H9 (cell line): ENCODE measurements at regions not wholly inside any gene's neighbourhood (a gene's known extent, or its start where the extent isn't known, plus 50 kb on each side); places are given as distances from the start of the nearest gene placed in this dataset.

Experiments
- DNase-seq: peaks from one replicate; pipeline ENCODE4 v3.0.0-alpha.2; 2017
- H2AFZ ChIP-seq: one replicate; pipeline ENCODE4 v1.6.1; 2013; ENCODE audit warnings: mild to moderate bottlenecking, low read length, control low read depth, moderate library complexity
- H2AK5ac ChIP-seq: 2 replicates; pipeline ENCODE4 v1.6.1; 2013; ENCODE audit warnings: low read length, control low read depth, mixed read lengths; ENCODE audit not compliant: insufficient read length
- H2BK120ac ChIP-seq: one replicate; pipeline ENCODE4 v1.6.1; 2013; ENCODE audit warnings: low read depth, mild to moderate bottlenecking, low read length, control low read depth, inconsistent platforms; ENCODE audit not compliant: poor library complexity, severe bottlenecking
- H2BK12ac ChIP-seq: 2 replicates; pipeline ENCODE4 v1.6.1; 2013; ENCODE audit warnings: low read length, control low read depth, mixed read lengths, low read depth; ENCODE audit not compliant: insufficient read length
- H2BK15ac ChIP-seq: 2 replicates; pipeline ENCODE4 v1.6.1; 2013; ENCODE audit warnings: low read depth, low read length, control low read depth
- H2BK20ac ChIP-seq: one replicate; pipeline ENCODE4 v1.6.1; 2013; ENCODE audit warnings: low read depth, mild to moderate bottlenecking, low read length, control low read depth, inconsistent platforms; ENCODE audit not compliant: poor library complexity, severe bottlenecking
- H2BK5ac ChIP-seq: 2 replicates; pipeline ENCODE4 v1.6.1; 2013; ENCODE audit warnings: low read length, control low read depth, mixed read lengths; ENCODE audit not compliant: insufficient read length
- H3K14ac ChIP-seq: 2 replicates; pipeline ENCODE4 v1.6.1; 2013; ENCODE audit warnings: low read length, control low read depth; ENCODE audit not compliant: insufficient read depth
- H3K18ac ChIP-seq: 2 replicates; pipeline ENCODE4 v1.6.1; 2013; ENCODE audit warnings: low read depth, mild to moderate bottlenecking, mixed read lengths, low read length, control low read depth; ENCODE audit not compliant: insufficient read length
- H3K23ac ChIP-seq: 2 replicates; pipeline ENCODE4 v1.6.1; 2013; ENCODE audit warnings: low read length, control low read depth, mixed read lengths, low read depth; ENCODE audit not compliant: insufficient read length
- H3K23me2 ChIP-seq: 2 replicates; pipeline ENCODE4 v1.6.1; 2013; ENCODE audit warnings: low read depth, mild to moderate bottlenecking, mixed read lengths, low read length, control low read depth; ENCODE audit not compliant: insufficient read length, poor library complexity, severe bottlenecking
- H3K27ac ChIP-seq: 2 replicates; pipeline ENCODE4 v1.5.1; 2013; ENCODE audit warnings: low read length, control low read depth, mixed read lengths, low read depth; ENCODE audit not compliant: insufficient read length
- H3K27me3 ChIP-seq: 2 replicates; pipeline ENCODE4 v1.6.1; 2013; ENCODE audit warnings: low read length, control low read depth, inconsistent platforms; ENCODE audit not compliant: insufficient read depth
- H3K4ac ChIP-seq: 2 replicates; pipeline ENCODE4 v1.6.1; 2013; ENCODE audit warnings: low read depth, mild to moderate bottlenecking, control low read depth, inconsistent platforms, low read length, moderate library complexity
- H3K4me1 ChIP-seq: 2 replicates; pipeline ENCODE4 v1.6.1; 2013; ENCODE audit warnings: low read length, control low read depth, inconsistent platforms; ENCODE audit not compliant: insufficient read depth
- H3K4me2 ChIP-seq: 2 replicates; pipeline ENCODE4 v1.6.1; 2013; ENCODE audit warnings: low read length, control low read depth, mixed read lengths; ENCODE audit not compliant: insufficient read length, insufficient read depth
- H3K56ac ChIP-seq: 2 replicates; pipeline ENCODE4 v1.6.1; 2013; ENCODE audit warnings: low read depth, mild to moderate bottlenecking, mixed read lengths, low read length, control low read depth; ENCODE audit not compliant: insufficient read length
- H3K79me1 ChIP-seq: 2 replicates; pipeline ENCODE4 v1.6.1; 2013; ENCODE audit warnings: low read depth, mild to moderate bottlenecking, moderate library complexity, low read length, control low read depth, inconsistent platforms; ENCODE audit not compliant: insufficient read depth, poor library complexity, severe bottlenecking
- H3K79me2 ChIP-seq: 2 replicates; pipeline ENCODE4 v1.6.1; 2013; ENCODE audit warnings: low read length, control low read depth, inconsistent platforms; ENCODE audit not compliant: insufficient read depth
- H3K9ac ChIP-seq: 2 replicates; pipeline ENCODE4 v1.6.1; 2013; ENCODE audit warnings: low read length, control low read depth, mixed read lengths; ENCODE audit not compliant: insufficient read length; ENCODE audit errors: extremely low read depth
- H3K9me3 ChIP-seq: one replicate; pipeline ENCODE4 v1.6.1; 2013; ENCODE audit warnings: low read depth, low read length, inconsistent platforms; ENCODE audit not compliant: control insufficient read depth
- H3T11ph ChIP-seq: one replicate; pipeline ENCODE4 v1.6.1; 2013; ENCODE audit warnings: mild to moderate bottlenecking, low read length, control low read depth, inconsistent platforms
- H4K20me1 ChIP-seq: one replicate; pipeline ENCODE4 v1.6.1; 2013; ENCODE audit not compliant: control insufficient read depth, insufficient read length, insufficient read depth
- H4K5ac ChIP-seq: 2 replicates; pipeline ENCODE4 v1.6.1; 2013; ENCODE audit warnings: low read depth, mild to moderate bottlenecking, mixed read lengths, low read length, control low read depth; ENCODE audit not compliant: insufficient read length
- H4K8ac ChIP-seq: replicated peaks from 2 replicates; pipeline ENCODE4 v1.6.1; 2013; ENCODE audit warnings: low read length, control low read depth, mixed read lengths, low read depth; ENCODE audit not compliant: insufficient read length
- H4K91ac ChIP-seq: 2 replicates; pipeline ENCODE4 v1.6.1; 2013; ENCODE audit warnings: low read depth, mild to moderate bottlenecking, moderate library complexity, mixed read lengths, low read length, control low read depth; ENCODE audit not compliant: insufficient read length
- H3K27ac Mint-ChIP-seq, 3 experiments: 2 replicates in 2 of 3; 3 replicates in 1 of 3; pipeline ENCODE4 v1.8.0; 2020 to 2021; ENCODE audit warnings: mixed read lengths in 3 of 3, mild to moderate bottlenecking in 1 of 3, moderate library complexity in 1 of 3
- H3K27me3 Mint-ChIP-seq: 2 replicates; pipeline ENCODE4 v1.8.0; 2021; ENCODE audit warnings: low read depth, mild to moderate bottlenecking, moderate library complexity, mixed read lengths
- H3K36me3 Mint-ChIP-seq, 3 experiments: 2 replicates in 2 of 3; 3 replicates in 1 of 3; pipeline ENCODE4 v1.8.0; 2020 to 2021; ENCODE audit warnings: low read depth in 3 of 3, mixed read lengths in 3 of 3; ENCODE audit not compliant: insufficient read depth in 1 of 3
- H3K4me1 Mint-ChIP-seq, 2 experiments: 2 replicates each; pipeline ENCODE4 v1.8.0; 2020; ENCODE audit warnings: mixed read lengths in 2 of 2
- H3K4me3 Mint-ChIP-seq, 2 experiments: 2 replicates in 1 of 2; 3 replicates in 1 of 2; pipeline ENCODE4 v1.8.0; 2020 to 2021; ENCODE audit warnings: mild to moderate bottlenecking in 2 of 2, mixed read lengths in 2 of 2, moderate library complexity in 1 of 2
- H3K9me3 Mint-ChIP-seq, 2 experiments: 2 replicates in 1 of 2; 3 replicates in 1 of 2; pipeline ENCODE4 v1.8.0; 2020; ENCODE audit warnings: mild to moderate bottlenecking in 2 of 2, mixed read lengths in 2 of 2, moderate library complexity in 1 of 2
- WGBS: extraction: QIAGEN DNeasy Blood & Tissue Kit; methylation state at CpG from one replicate; pipeline ENCODE4 v1.1.7; 2013; ENCODE audit warnings: missing lambda C conversion rate, low lambda C conversion rate, mixed read lengths; ENCODE audit not compliant: insufficient read length; ENCODE audit errors: extremely low coverage; 5-methylcytosine and 5-hydroxymethylcytosine counted together
- TF ChIP-seq, protein P1 (sequence below): fragments of 200-600 bp; sonication (generic); conservative IDR thresholded peaks from 3 replicates; pipeline ENCODE4 v1.8.0; 2021; ENCODE audit warnings: antibody characterized with exemption, mild to moderate bottlenecking

DNA sequence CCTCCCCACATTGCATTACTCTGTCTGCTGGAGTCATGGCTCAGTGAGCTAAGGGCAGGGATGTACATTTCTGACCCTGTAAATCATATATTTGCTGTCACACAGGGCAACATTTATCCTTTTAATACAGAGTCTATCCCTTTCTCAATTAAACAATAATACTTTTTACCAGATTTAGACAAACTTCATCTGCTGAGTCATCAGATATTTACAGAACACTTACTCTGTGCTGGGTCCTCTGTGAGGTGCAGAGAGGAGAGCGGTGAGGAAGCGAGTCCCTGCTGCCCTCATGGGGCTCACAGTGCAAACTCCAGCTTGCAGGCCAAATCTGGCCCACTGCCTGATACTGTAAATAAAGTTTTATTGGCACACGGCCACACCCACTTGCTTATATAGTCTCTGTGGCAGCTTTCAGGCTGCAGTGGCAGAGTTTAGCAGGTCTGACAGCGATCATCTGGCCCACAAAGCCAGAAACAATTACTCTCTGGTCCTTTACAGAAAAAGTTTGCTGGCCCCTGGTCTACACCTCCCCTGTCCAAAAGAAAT is 144.5 kb downstream of the CDH26 start:
- peaks cover 9 to 10% of the 10 kb centered on the region in 2 experiments for H3K9me3 Mint-ChIP-seq
- no peak overlapping the region for H3K23ac ChIP-seq
- H2BK12ac ChIP-seq, result no peak overlapping the region
- no peak overlapping the region for H2BK120ac ChIP-seq
- no peak overlapping the region for H3K18ac ChIP-seq
- peaks cover 15 to 31% of the 10 kb centered on the region in 2 experiments for H3K4me1 Mint-ChIP-seq
- H2AK5ac ChIP-seq, result no peak overlapping the region
- no peak overlapping the region for H3K14ac ChIP-seq
- no peak overlapping the region for H3T11ph ChIP-seq
- TF ChIP-seq, protein P1, sequence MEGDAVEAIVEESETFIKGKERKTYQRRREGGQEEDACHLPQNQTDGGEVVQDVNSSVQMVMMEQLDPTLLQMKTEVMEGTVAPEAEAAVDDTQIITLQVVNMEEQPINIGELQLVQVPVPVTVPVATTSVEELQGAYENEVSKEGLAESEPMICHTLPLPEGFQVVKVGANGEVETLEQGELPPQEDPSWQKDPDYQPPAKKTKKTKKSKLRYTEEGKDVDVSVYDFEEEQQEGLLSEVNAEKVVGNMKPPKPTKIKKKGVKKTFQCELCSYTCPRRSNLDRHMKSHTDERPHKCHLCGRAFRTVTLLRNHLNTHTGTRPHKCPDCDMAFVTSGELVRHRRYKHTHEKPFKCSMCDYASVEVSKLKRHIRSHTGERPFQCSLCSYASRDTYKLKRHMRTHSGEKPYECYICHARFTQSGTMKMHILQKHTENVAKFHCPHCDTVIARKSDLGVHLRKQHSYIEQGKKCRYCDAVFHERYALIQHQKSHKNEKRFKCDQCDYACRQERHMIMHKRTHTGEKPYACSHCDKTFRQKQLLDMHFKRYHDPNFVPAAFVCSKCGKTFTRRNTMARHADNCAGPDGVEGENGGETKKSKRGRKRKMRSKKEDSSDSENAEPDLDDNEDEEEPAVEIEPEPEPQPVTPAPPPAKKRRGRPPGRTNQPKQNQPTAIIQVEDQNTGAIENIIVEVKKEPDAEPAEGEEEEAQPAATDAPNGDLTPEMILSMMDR, result no peak
- H3K4ac ChIP-seq, result no peak overlapping the region
- no peak overlapping the region for H2BK5ac ChIP-seq
- H3K23me2 ChIP-seq, result no peaks in the 10 kb centered on the region
- DNase-seq, result no peak
- H3K79me2 ChIP-seq, result no peaks in the 10 kb centered on the region
- H2BK15ac ChIP-seq, result no peak overlapping the region
- H3K56ac ChIP-seq, result no peak overlapping the region
- H3K27ac ChIP-seq, result no peak overlapping the region
- H3K36me3 Mint-ChIP-seq, result peaks cover 0 to under 1% (median 0%) of the 10 kb centered on the region in 3 experiments; a peak in 1 of 7 replicates
- H4K8ac ChIP-seq, result no peak overlapping the region
- H3K9ac ChIP-seq, result no peak overlapping the region
- H2AFZ ChIP-seq, result no peak overlapping the region
- H3K79me1 ChIP-seq, result no peaks in the 10 kb centered on the region
- H2BK20ac ChIP-seq, result no peak overlapping the region
- H4K5ac ChIP-seq, result no peak overlapping the region
- H4K20me1 ChIP-seq, result no peaks in the 10 kb centered on the region
- WGBS, result no CpG with 5 or more reads among the region's 4 CpGs
- no peaks in the 10 kb centered on the region for H3K9me3 ChIP-seq
- H3K4me2 ChIP-seq, result no peak overlapping the region
- H3K27ac Mint-ChIP-seq, result no peak overlapping the region
- H4K91ac ChIP-seq, result no peak overlapping the region
- H3K27me3 ChIP-seq, result peaks cover 17% of the 10 kb centered on the region
- H3K4me3 Mint-ChIP-seq, result no peak overlapping the region
- no peaks in the 10 kb centered on the region; the same call in 1 of the 2 replicates for H3K4me1 ChIP-seq
- H3K27me3 Mint-ChIP-seq, result peaks cover 95% of the 10 kb centered on the region
